ENCODE measurements at regions not wholly inside any gene's neighbourhood (a gene's known extent, or its start where the extent isn't known, plus 50 kb on each side); places are given as distances from the start of the nearest gene placed in this dataset.
A peak's percentile ranks its signal among the peaks of the same experiment; 100 is the strongest.

DNA sequence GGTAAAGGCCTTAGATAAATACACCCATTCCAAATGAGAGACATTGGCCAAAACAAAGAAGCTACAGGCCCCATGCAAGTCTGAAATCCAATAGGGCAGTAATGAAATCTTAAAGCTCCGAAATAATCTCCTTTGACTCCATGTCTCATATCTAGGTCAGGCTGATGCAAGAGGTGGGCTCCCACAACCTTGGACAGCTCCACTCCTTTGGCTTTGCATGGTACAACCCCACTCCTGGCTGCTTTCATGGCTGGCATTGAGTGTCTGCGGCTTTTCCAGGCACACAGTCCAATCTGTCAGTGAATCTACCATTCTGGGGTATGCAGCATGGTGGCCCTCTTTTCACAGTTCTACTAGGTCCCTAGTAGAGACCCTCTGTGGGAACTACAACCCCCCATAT is 762.5 kb downstream of the LIG4 start:
- no peak overlapping the region for H3K4me3 ChIP-seq (ENCODE audit: low read depth, low read length)
- TF ChIP-seq, protein P1, sequence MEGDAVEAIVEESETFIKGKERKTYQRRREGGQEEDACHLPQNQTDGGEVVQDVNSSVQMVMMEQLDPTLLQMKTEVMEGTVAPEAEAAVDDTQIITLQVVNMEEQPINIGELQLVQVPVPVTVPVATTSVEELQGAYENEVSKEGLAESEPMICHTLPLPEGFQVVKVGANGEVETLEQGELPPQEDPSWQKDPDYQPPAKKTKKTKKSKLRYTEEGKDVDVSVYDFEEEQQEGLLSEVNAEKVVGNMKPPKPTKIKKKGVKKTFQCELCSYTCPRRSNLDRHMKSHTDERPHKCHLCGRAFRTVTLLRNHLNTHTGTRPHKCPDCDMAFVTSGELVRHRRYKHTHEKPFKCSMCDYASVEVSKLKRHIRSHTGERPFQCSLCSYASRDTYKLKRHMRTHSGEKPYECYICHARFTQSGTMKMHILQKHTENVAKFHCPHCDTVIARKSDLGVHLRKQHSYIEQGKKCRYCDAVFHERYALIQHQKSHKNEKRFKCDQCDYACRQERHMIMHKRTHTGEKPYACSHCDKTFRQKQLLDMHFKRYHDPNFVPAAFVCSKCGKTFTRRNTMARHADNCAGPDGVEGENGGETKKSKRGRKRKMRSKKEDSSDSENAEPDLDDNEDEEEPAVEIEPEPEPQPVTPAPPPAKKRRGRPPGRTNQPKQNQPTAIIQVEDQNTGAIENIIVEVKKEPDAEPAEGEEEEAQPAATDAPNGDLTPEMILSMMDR (conservative IDR thresholded peaks at IDR 0.05; ENCODE audit: low read depth, low read length), result no peak
- no peak for DNase-seq (ENCODE audit: low read depth)

DNA sequence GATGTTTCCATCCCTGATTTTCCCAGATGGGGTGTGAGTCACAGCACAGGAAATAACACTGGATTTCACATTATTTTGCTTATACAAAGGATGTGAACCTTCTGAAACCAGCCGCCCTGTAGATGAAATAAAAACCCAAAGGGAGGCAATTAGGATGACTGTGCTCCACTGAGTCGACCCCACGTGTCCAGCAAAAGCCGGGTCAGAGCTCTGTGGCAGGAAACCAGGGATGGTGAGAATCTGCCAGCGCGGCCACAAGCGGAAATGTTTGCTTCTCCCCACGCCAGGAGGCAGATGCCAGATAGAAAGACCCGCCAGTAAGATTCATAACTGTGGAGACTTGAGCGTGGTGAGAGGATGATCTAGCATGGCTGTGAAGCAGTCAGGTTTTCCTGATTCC is 764.4 kb downstream of the LIG4 start:
- DNase-seq (ENCODE audit: low read depth), result peak; percentile 84
- TF ChIP-seq, protein P1 (conservative IDR thresholded peaks at IDR 0.05; ENCODE audit: low read depth, low read length), result no peak
- H3K4me3 ChIP-seq (ENCODE audit: low read depth, low read length), result no peak overlapping the region

DNA sequence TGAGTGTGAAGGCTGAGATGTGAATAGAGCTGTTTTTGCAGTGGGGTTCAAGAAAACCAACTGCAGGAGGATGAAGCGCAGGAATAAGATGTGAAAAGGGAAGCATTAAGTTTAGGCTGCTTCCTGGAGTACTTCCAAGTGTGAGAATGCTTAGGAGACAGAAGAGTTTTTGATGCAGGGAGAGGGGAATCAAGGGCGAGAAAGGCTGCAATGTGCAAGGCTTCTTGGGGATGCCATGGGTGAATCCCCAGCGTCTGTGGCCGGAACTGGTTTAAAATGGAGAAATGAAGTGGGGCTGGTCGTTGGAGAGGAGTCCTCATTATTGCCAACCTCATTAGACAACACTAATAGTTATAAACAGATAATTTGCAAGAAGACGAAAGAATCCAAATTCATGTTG is 764.9 kb downstream of the LIG4 start:
- TF ChIP-seq, protein P1 (conservative IDR thresholded peaks at IDR 0.05; ENCODE audit: low read depth, low read length), result no peak
- DNase-seq (ENCODE audit: low read depth), result no peak
- no peak overlapping the region for H3K4me3 ChIP-seq (ENCODE audit: low read depth, low read length)

DNA sequence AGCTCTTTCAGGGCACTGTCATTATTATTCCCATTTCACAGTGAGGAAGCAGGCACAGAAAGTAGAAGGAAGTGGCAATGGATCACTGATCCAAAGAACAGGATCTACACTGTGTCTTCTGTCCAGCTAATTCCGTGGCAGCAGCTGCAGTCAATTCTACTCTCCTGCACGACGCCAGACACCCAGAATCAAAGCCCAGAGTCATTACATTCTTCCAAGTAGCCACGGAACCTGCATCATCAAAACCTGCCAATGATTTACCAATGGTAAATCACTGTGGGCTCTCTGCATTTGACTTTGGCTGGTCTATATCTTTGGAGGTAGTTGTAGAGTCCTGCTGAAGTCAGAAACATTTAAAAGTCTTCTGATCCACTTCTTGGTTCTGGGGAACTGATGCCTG is 767.7 kb downstream of the LIG4 start:
- no peak for DNase-seq (ENCODE audit: low read depth)
- no peak overlapping the region for H3K4me3 ChIP-seq (ENCODE audit: low read depth, low read length)
- TF ChIP-seq, protein P1 (conservative IDR thresholded peaks at IDR 0.05; ENCODE audit: low read depth, low read length), result no peak

DNA sequence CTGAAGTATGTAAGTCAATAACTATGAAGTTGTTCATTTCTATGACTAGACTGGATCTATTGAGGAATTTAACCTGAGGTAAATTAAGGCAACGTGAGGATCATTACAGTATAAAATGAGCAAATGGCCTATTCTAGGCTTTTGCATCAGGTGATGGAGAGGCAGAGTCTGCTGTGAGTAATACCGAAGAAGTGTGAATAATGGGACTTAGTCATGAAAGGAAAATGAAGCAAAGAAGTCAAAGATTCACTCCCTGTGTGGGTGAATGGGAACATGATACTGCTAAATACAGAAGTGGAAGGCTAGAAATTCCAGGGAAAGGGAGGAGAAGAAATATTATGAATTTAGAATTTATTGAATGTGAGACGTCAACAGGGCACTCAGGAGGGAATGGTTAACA is 774.1 kb downstream of the LIG4 start:
- TF ChIP-seq, protein P1 (conservative IDR thresholded peaks at IDR 0.05; ENCODE audit: low read depth, low read length), result no peak
- DNase-seq (ENCODE audit: low read depth), result peak; percentile 86
- no peak overlapping the region for H3K4me3 ChIP-seq (ENCODE audit: low read depth, low read length)

DNA sequence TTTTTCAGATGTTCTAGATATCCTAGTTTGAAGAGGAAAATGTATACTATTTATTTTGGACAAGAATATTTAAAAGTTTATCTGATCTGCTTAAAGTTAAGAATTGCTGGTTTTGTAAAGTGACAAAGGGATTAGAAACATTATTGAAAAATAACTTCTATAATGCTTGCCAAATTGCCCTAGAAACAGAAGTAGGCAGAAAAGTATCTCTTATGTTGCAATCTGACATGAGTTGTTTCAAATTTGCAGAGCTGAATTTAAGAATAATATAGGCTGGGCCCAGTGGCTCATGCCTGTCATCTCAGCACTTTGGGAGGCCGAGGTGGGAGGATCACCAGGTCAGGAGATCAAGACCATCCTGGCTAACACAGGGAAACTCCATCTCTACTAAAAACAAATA is 777.1 kb downstream of the LIG4 start:
- H3K4me3 ChIP-seq (ENCODE audit: low read depth, low read length), result no peak overlapping the region
- DNase-seq (ENCODE audit: low read depth), result no peak
- TF ChIP-seq, protein P1 (conservative IDR thresholded peaks at IDR 0.05; ENCODE audit: low read depth, low read length), result no peak

DNA sequence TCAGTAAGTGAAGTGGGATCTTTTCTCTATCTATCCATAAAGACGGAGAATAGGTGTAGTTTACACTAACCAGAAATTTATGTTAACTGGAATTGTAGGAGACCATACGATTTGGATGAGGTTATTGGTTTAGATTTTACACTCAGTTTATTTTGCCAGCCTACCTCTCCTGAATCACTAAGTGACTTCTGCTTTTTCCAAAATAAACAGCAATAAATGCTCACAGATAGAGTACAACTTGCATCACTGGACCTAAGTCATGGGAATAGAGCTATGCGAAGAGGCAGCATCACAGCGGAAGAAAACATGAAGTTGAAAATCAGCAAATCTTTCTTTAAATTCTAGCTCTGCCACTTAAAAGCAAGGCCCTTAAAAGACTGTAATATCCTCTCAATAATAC is 781.0 kb downstream of the LIG4 start:
- no peak overlapping the region for H3K4me3 ChIP-seq (ENCODE audit: low read depth, low read length)
- no peak for DNase-seq (ENCODE audit: low read depth)
- TF ChIP-seq, protein P1 (conservative IDR thresholded peaks at IDR 0.05; ENCODE audit: low read depth, low read length), result no peak
